ENCODE measurements at regions not wholly inside any gene's neighbourhood (a gene's known extent, or its start where the extent isn't known, plus 50 kb on each side); places are given as distances from the start of the nearest gene placed in this dataset.
A peak's percentile ranks its signal among the peaks of the same experiment; 100 is the strongest.
"Not testable (repeated sequence)": the region's sequence is repeated elsewhere in the genome, so short reads cannot be mapped to it uniquely, and the experiment has no call there.

GRCh38 chr20:1810572-1810925, 84.7 kb upstream of the SIRPA start:
- no peak for DNase-seq

- no peak for DNase-seq
Observed at GRCh38 chr20:1809611-1810510, 85.3 kb upstream of the SIRPA start.

GRCh38 chr20:1809131-1809572, 86.1 kb upstream of the SIRPA start:
- no peak for DNase-seq

GRCh38 chr20:1808101-1808500, 87.1 kb upstream of the SIRPA start:
- no peak for DNase-seq

GRCh38 chr20:1807394-1807793, 87.8 kb upstream of the SIRPA start:
- DNase-seq: no peak

- DNase-seq: no peak
Observed at GRCh38 chr20:1806456-1806855, 88.8 kb upstream of the SIRPA start.

GRCh38 chr20:1805816-1806215, 89.4 kb upstream of the SIRPA start:
- no peak for DNase-seq

GRCh38 chr20:1805161-1805581, 90.0 kb upstream of the SIRPA start:
- no peak for DNase-seq

GRCh38 chr20:1804554-1804956, 90.7 kb upstream of the SIRPA start:
- no peak for DNase-seq

- DNase-seq: no peak
Observed at GRCh38 chr20:1803932-1804501, 91.2 kb upstream of the SIRPA start.

- no peak for DNase-seq
Observed at GRCh38 chr20:1803061-1803931, 91.9 kb upstream of the SIRPA start.

GRCh38 chr20:1802385-1803060, 92.7 kb upstream of the SIRPA start:
- DNase-seq: peak; percentile 8

- no peak for DNase-seq
Observed at GRCh38 chr20:1801929-1802306, 93.3 kb upstream of the SIRPA start.

GRCh38 chr20:1801225-1801928, 93.8 kb upstream of the SIRPA start:
- DNase-seq: no peak

- no peak for DNase-seq
Observed at GRCh38 chr20:1800777-1801176, 94.4 kb upstream of the SIRPA start.

- DNase-seq: no peak
Observed at GRCh38 chr20:1800180-1800579, 95.0 kb upstream of the SIRPA start.

- not testable (repeated sequence) for DNase-seq
Observed at GRCh38 chr20:1799746-1800145, 95.5 kb upstream of the SIRPA start.

- DNase-seq: no peak
Observed at GRCh38 chr20:1798982-1799381, 96.2 kb upstream of the SIRPA start.

GRCh38 chr20:1793821-1794220, 101.4 kb upstream of the SIRPA start:
- DNase-seq: no peak

- DNase-seq: no peak
Observed at GRCh38 chr20:1792274-1792673, 102.9 kb upstream of the SIRPA start.

- no peak for DNase-seq
Observed at GRCh38 chr20:1790386-1790785, 104.8 kb upstream of the SIRPA start.

- DNase-seq: no peak
Observed at GRCh38 chr20:1788044-1788443, 107.2 kb upstream of the SIRPA start.

All from NCI-H1092 (cell line).